ENCODE measurements at regions not wholly inside any gene's neighbourhood (a gene's known extent, or its start where the extent isn't known, plus 50 kb on each side); places are given as distances from the start of the nearest gene placed in this dataset.
"Not testable (repeated sequence)": the region's sequence is repeated elsewhere in the genome, so short reads cannot be mapped to it uniquely, and the experiment has no call there.

DNA sequence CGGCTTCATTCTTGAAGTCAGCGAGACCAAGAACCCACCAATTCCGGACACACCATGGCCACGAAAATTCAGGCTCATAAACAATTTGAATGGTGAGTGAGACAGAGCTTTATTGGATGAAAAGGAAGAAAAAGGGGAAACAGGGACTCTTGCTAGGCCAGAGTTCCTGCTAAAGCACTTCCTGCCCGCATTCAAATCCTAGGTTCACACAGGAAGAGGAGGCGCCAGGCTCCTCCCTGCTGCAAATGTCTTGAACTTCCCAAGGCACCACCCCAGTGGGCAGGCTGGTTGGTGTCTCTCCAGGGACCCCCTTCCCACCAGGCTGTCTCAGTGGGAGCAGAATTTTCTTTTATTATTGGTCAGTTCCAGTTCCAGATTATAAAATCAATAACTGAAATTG is 121.2 kb downstream of the FSCB start:
- DNase-seq (ENCODE audit: low spot score), result no peak
- H3K27me3 ChIP-seq (replicated peaks; ENCODE audit: insufficient read depth, low read depth, low read length, poor library complexity), result no peaks in the 10 kb centered on the region
- H3K4me3 ChIP-seq (ENCODE audit: low read depth, low read length, poor library complexity, severe bottlenecking), result no peak overlapping the region
- no peak overlapping the region for H3K27ac ChIP-seq (ENCODE audit: low read depth, low read length, poor library complexity, severe bottlenecking)
- no TSS peak for BruUV-seq (replicated peaks)
- H3K4me1 ChIP-seq (ENCODE audit: insufficient read depth, low read length, poor library complexity, severe bottlenecking), result no peaks in the 10 kb centered on the region
- no peaks in the 10 kb centered on the region for H3K9me3 ChIP-seq (ENCODE audit: low read depth, low read length, poor library complexity, severe bottlenecking)
- no peak for TF ChIP-seq EZH2 (IDR thresholded peaks at IDR 0.05; ENCODE audit: borderline replicate concordance, low read depth, low read length, poor library complexity, severe bottlenecking)
- TF ChIP-seq, protein P1, sequence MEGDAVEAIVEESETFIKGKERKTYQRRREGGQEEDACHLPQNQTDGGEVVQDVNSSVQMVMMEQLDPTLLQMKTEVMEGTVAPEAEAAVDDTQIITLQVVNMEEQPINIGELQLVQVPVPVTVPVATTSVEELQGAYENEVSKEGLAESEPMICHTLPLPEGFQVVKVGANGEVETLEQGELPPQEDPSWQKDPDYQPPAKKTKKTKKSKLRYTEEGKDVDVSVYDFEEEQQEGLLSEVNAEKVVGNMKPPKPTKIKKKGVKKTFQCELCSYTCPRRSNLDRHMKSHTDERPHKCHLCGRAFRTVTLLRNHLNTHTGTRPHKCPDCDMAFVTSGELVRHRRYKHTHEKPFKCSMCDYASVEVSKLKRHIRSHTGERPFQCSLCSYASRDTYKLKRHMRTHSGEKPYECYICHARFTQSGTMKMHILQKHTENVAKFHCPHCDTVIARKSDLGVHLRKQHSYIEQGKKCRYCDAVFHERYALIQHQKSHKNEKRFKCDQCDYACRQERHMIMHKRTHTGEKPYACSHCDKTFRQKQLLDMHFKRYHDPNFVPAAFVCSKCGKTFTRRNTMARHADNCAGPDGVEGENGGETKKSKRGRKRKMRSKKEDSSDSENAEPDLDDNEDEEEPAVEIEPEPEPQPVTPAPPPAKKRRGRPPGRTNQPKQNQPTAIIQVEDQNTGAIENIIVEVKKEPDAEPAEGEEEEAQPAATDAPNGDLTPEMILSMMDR (conservative IDR thresholded peaks at IDR 0.05; ENCODE audit: low read depth, low read length), result no peak
- no peaks in the 10 kb centered on the region for H3K36me3 ChIP-seq (ENCODE audit: insufficient read depth, low read length, poor library complexity, severe bottlenecking)
- CTCF ChIA-PET, result no interaction called here
- intact Hi-C loops (cut with micrococcal nuclease; ENCODE audit: unreplicated experiment), result no loop called here
- POLR2A ChIA-PET (ENCODE audit: low non-redundant PET), result no interaction called here

DNA sequence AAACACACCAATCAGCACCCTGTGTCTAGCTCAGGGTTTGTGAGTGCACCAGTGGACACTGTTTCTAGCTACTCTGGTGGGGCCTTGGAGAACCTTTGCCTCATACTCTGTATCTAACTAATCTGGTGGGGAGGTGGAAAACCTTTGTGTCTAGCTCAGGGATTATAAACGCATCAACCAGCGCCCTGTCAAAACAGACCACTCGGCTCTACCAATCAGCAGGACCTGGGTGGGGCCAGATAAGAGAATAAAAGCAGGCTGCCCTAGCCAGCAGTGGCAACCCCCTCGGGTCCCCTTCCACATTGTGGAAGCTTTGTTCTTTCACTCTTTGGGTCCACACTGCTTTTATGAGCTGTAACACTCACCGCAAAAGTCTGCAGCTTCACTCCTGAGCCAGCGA is 121.8 kb downstream of the FSCB start:
- H3K27ac ChIP-seq (ENCODE audit: low read depth, low read length, poor library complexity, severe bottlenecking); H3K36me3 ChIP-seq (ENCODE audit: insufficient read depth, low read length, poor library complexity, severe bottlenecking); POLR2A ChIA-PET (ENCODE audit: low non-redundant PET); CTCF ChIA-PET; H3K4me3 ChIP-seq (ENCODE audit: low read depth, low read length, poor library complexity, severe bottlenecking); H3K9me3 ChIP-seq (ENCODE audit: low read depth, low read length, poor library complexity, severe bottlenecking); H3K27me3 ChIP-seq (replicated peaks; ENCODE audit: insufficient read depth, low read depth, low read length, poor library complexity); DNase-seq (ENCODE audit: low spot score); intact Hi-C loops (cut with micrococcal nuclease; ENCODE audit: unreplicated experiment); H3K4me1 ChIP-seq (ENCODE audit: insufficient read depth, low read length, poor library complexity, severe bottlenecking); BruUV-seq (replicated peaks): not testable (repeated sequence)

GRCh38 chr14:44384601-44385293 is 122.3 kb downstream of the FSCB start:
- intact Hi-C loops (cut with micrococcal nuclease; ENCODE audit: unreplicated experiment); H3K9me3 ChIP-seq (ENCODE audit: low read depth, low read length, poor library complexity, severe bottlenecking); CTCF ChIA-PET; DNase-seq (ENCODE audit: low spot score); H3K27ac ChIP-seq (ENCODE audit: low read depth, low read length, poor library complexity, severe bottlenecking); H3K4me3 ChIP-seq (ENCODE audit: low read depth, low read length, poor library complexity, severe bottlenecking); H3K4me1 ChIP-seq (ENCODE audit: insufficient read depth, low read length, poor library complexity, severe bottlenecking); BruUV-seq (replicated peaks); H3K27me3 ChIP-seq (replicated peaks; ENCODE audit: insufficient read depth, low read depth, low read length, poor library complexity); H3K36me3 ChIP-seq (ENCODE audit: insufficient read depth, low read length, poor library complexity, severe bottlenecking); POLR2A ChIA-PET (ENCODE audit: low non-redundant PET): not testable (repeated sequence)

DNA sequence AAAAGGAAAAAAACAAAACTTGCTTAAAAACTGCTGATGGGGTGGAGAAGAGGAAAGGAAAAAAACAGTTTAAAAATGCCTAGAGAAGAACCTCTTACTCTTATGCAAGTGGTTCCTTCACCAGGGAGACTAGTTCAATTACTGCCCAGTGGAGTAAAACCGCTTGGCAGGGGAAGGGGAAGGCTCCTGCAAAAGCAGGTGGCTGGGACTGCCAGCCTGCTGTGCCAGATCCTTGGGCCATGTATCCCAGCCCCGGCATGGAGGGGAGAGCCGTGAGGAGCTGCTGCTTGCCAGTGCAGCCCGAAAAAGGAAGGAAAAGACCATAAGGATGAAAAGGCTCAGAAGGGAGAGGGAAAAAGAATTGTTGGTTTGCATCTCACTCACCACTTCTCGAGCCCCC is 123.0 kb downstream of the FSCB start:
- Histone ChIP-seq H3K9me3 (ENCODE audit: low read depth, low read length, poor library complexity, severe bottlenecking) (no peaks in the 10 kb centered on the region), H3K4me1 (ENCODE audit: insufficient read depth, low read length, poor library complexity, severe bottlenecking) (no peaks in the 10 kb centered on the region), H3K36me3 (ENCODE audit: insufficient read depth, low read length, poor library complexity, severe bottlenecking) (no peaks in the 10 kb centered on the region), H3K27ac (ENCODE audit: low read depth, low read length, poor library complexity, severe bottlenecking) (no peak overlapping the region), H3K4me3 (ENCODE audit: low read depth, low read length, poor library complexity, severe bottlenecking) (no peak overlapping the region), H3K27me3 (replicated peaks; ENCODE audit: insufficient read depth, low read depth, low read length, poor library complexity) (no peaks in the 10 kb centered on the region)
- BruUV-seq (replicated peaks), result no TSS peak
- ChIA-PET CTCF (no interaction called here), POLR2A (ENCODE audit: low non-redundant PET) (no interaction called here)
- no peak for DNase-seq (ENCODE audit: low spot score)
- no peak for TF ChIP-seq EZH2 (IDR thresholded peaks at IDR 0.05; ENCODE audit: borderline replicate concordance, low read depth, low read length, poor library complexity, severe bottlenecking)
- TF ChIP-seq, protein P1 (conservative IDR thresholded peaks at IDR 0.05; ENCODE audit: low read depth, low read length), result no peak
- intact Hi-C loops (cut with micrococcal nuclease; ENCODE audit: unreplicated experiment), result no loop called here
